ENCODE measurements at regions not wholly inside any gene's neighbourhood (a gene's known extent, or its start where the extent isn't known, plus 50 kb on each side); places are given as distances from the start of the nearest gene placed in this dataset.

- no peak for TF ChIP-seq CTCF (tag by site-specific recombination; IDR thresholded peaks at IDR 0.05)
- TF ChIP-seq ZBTB7A (tag by site-specific recombination; IDR thresholded peaks at IDR 0.05; ENCODE audit: low read depth), result no peak
- no peak for TF ChIP-seq REST (tag by site-specific recombination; IDR thresholded peaks at IDR 0.05)
- TF ChIP-seq BCL11A (tag by site-specific recombination; IDR thresholded peaks at IDR 0.05; ENCODE audit: low read depth), result no peak
- TF ChIP-seq ZNF248 (tag by site-specific recombination; IDR thresholded peaks at IDR 0.05), result no peak
- no peak for TF ChIP-seq ZNF830 (tag by site-specific recombination; IDR thresholded peaks at IDR 0.05; ENCODE audit: low read depth)
- no peak for TF ChIP-seq ZNF426 (tag by site-specific recombination; IDR thresholded peaks at IDR 0.05)
Measured at GRCh38 chr13:56015919-56016318, 1124.8 kb upstream of the PRR20A start.
